ENCODE measurements at regions not wholly inside any gene's neighbourhood (a gene's known extent, or its start where the extent isn't known, plus 50 kb on each side); places are given as distances from the start of the nearest gene placed in this dataset.

DNA sequence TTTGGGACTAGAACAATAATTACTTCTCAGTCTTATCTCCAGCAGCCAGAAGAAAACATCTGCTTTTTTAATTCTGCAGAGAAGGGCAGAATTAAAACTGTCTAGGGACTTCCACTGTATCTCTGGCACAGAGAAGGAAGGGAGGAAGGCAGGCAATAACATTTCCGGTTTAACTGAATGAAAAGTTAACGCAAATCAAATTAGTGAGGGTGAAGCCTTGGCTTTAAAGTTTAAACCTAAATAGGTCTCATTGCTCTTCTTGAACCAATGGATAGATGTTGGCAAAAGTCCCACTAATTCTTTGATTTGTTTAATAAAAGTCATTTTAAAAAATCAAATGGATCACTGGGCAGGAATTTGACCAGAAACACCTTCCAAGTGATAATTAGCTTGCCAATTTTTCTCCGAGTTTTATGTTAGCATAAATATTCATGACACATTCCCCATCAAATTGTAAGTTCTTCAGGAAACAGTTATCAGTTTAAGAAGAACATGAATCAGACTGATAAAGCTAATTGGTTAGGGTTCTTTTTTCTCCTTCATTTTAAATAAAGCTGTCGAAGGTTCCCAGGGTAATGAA, 181.9 kb downstream of the SLC15A5 start:
- POLR2A ChIA-PET, result no interaction called here
- no peak for TF ChIP-seq CTCF (IDR thresholded peaks at IDR 0.05; ENCODE audit: control extremely low read depth, extremely low read depth, low read depth, missing control alignments)
- DNase-seq (ENCODE audit: extremely low spot score), result no peak
- CTCF ChIA-PET, result interaction anchor here (1.0 to 1.3 kb wide), 2 partner anchors 25 to 47 kb away, joined by 3 to 4 read pairs; no protein-coding TSS in a partner anchor

- ChIA-PET CTCF (no interaction called here), POLR2A (no interaction called here)
- TF ChIP-seq CTCF (IDR thresholded peaks at IDR 0.05; ENCODE audit: control extremely low read depth, extremely low read depth, low read depth, missing control alignments), result no peak
- no peak for DNase-seq (ENCODE audit: extremely low spot score)
These were observed 183.0 kb downstream of the SLC15A5 start for GRCh38 chr12:16094437-16094836.

GRCh38 chr12:16093825-16094224, 182.7 kb downstream of the DERA start:
- TF ChIP-seq CTCF (IDR thresholded peaks at IDR 0.05; ENCODE audit: control extremely low read depth, extremely low read depth, low read depth, missing control alignments), result no peak
- DNase-seq (ENCODE audit: extremely low spot score), result no peak
- ChIA-PET CTCF (no interaction called here), POLR2A (no interaction called here)

DNA sequence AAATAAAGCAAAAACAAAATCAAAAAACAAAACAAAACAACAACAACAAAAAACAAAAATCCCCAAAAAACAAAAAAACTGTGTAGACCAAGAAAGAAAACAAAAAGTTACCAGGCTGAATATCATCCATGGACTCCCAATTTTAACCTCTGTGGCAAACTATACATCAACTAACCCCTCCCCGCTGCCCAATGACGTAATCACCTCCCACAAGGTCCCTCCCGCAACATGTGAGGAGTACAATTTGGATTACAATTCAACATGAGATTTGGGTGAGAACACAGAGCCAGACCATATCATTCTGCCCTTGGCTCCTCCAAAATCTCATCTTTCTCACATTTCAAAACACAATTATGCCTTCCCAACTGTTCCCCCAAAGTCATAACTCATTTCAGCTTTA, 179.8 kb downstream of the DERA start:
- CTCF ChIA-PET, result no interaction called here
- no peak for TF ChIP-seq CTCF (IDR thresholded peaks at IDR 0.05; ENCODE audit: control extremely low read depth, extremely low read depth, low read depth, missing control alignments)

DNA sequence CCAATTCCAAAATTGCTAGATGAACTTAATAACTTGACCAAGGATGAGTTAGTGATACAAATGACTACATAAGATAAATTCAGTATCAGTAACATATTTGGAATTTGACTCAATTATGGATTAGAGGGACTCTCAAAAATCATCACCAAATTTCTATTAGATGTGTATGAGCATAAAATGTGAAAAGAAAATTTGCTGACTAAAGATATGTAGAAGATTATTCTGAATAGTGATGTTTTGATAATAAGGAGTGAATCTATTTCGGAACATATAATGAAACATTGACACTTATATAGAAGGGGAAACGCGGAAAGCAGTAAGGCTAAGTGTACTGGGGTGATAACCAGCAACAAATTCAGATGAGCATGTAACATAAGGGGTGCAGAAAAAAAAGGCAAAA, 177.3 kb downstream of the DERA start:
- no peak for TF ChIP-seq CTCF (IDR thresholded peaks at IDR 0.05; ENCODE audit: control extremely low read depth, extremely low read depth, low read depth, missing control alignments)
- ChIA-PET CTCF (no interaction called here), POLR2A (no interaction called here)
- DNase-seq (ENCODE audit: extremely low spot score), result no peak

More for the DNA sequence above, 179.8 kb downstream of the DERA start:
- POLR2A ChIA-PET, result no interaction called here
- DNase-seq (ENCODE audit: extremely low spot score), result no peak

Measured in GM10248 (cell line).